ENCODE measurements at regions not wholly inside any gene's neighbourhood (a gene's known extent, or its start where the extent isn't known, plus 50 kb on each side); places are given as distances from the start of the nearest gene placed in this dataset.

DNA sequence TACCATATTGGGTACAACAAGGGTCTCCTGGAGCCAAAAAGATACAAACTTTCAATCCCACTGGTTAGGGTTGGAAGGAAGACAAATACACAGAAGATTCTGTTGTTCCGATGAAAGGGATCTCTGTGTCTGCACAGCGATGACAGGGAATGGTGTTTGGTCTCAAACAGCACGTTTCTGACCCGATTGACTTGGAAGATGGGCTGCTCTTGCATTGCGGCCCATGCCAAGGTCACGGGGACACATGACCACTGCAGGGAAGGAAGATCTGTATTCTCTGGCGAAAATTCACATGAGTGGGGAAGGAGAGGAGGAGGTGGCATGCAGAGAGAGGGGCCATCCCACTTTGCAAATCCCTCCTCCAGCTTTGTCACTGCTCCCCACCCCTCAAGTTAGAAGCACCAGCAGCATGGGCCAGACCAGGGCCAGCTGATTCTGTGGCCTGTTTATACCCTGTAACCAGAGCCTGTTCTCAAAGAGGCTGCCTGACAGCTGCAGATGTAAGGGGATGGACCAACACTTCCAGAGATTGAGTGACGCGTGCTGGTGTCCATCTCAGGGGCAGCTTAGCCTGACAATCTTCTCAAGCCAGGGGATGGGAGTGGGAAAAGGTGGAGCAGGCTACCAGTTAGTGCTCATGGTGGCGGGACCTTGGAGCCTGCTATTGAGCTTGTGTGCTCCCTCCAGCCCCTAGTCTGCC, 57.2 kb downstream of the TNP1 start:
- no peak overlapping the region for H3K4me3 Mint-ChIP-seq
- no peak for TF ChIP-seq CTCF (IDR thresholded peaks at IDR 0.05)
- no peaks in the 10 kb centered on the region for H3K27me3 Mint-ChIP-seq
- DNase-seq (no peak), ATAC-seq (no peak)
- ChIA-PET CTCF (no interaction called here), POLR2A (no interaction called here)
- H3K9me3 Mint-ChIP-seq: no peaks in the 10 kb centered on the region
- no peak overlapping the region for H3K27ac Mint-ChIP-seq
- intact Hi-C loops (cut with micrococcal nuclease): no loop called here
- no peaks in the 10 kb centered on the region for H3K36me3 Mint-ChIP-seq (ENCODE audit: low read depth)
- no peaks in the 10 kb centered on the region for H3K4me1 Mint-ChIP-seq (ENCODE audit: low read depth)

GRCh38 chr2:216800836-216801235, 59.0 kb downstream of the TNP1 start:
- Mint-ChIP-seq H3K9me3 (no peaks in the 10 kb centered on the region), H3K27ac (no peak overlapping the region), H3K4me3 (no peak overlapping the region), H3K36me3 (ENCODE audit: low read depth) (no peaks in the 10 kb centered on the region), H3K4me1 (ENCODE audit: low read depth) (no peaks in the 10 kb centered on the region), H3K27me3 (no peaks in the 10 kb centered on the region)
- ChIA-PET CTCF (no interaction called here), POLR2A (no interaction called here)
- DNase-seq (no peak), ATAC-seq (no peak)
- intact Hi-C loops (cut with micrococcal nuclease): no loop called here
- TF ChIP-seq CTCF (IDR thresholded peaks at IDR 0.05): no peak

- DNase-seq (no peak), ATAC-seq (no peak)
- H3K36me3 Mint-ChIP-seq (ENCODE audit: low read depth): no peaks in the 10 kb centered on the region
- H3K27ac Mint-ChIP-seq: no peak overlapping the region
- TF ChIP-seq CTCF (IDR thresholded peaks at IDR 0.05): no peak
- CTCF ChIA-PET: no interaction called here
- intact Hi-C loops (cut with micrococcal nuclease): no loop called here
- H3K9me3 Mint-ChIP-seq: no peaks in the 10 kb centered on the region
- H3K4me3 Mint-ChIP-seq: no peak overlapping the region
- no peaks in the 10 kb centered on the region for H3K27me3 Mint-ChIP-seq
- POLR2A ChIA-PET: no interaction called here
- no peaks in the 10 kb centered on the region for H3K4me1 Mint-ChIP-seq (ENCODE audit: low read depth)
Observed at GRCh38 chr2:216799873-216800431, 59.9 kb downstream of the TNP1 start.

- no peaks in the 10 kb centered on the region for H3K9me3 Mint-ChIP-seq
- POLR2A ChIA-PET: interaction anchor here (0.7 kb wide), 1 partner anchor 83 kb away, joined by 3 read pairs; no protein-coding TSS in a partner anchor
- no peak overlapping the region for H3K4me3 Mint-ChIP-seq
- no peak overlapping the region for H3K27ac Mint-ChIP-seq
- ATAC-seq: no peak
- no peaks in the 10 kb centered on the region for H3K27me3 Mint-ChIP-seq
- TF ChIP-seq CTCF (IDR thresholded peaks at IDR 0.05): no peak
- CTCF ChIA-PET: no interaction called here
- DNase-seq: no peak
- H3K36me3 Mint-ChIP-seq (ENCODE audit: low read depth): no peaks in the 10 kb centered on the region
- intact Hi-C loops (cut with micrococcal nuclease): no loop called here
- H3K4me1 Mint-ChIP-seq (ENCODE audit: low read depth): no peaks in the 10 kb centered on the region
Observed at GRCh38 chr2:216796115-216796840, 63.6 kb downstream of the TNP1 start.

GRCh38 chr2:216793386-216793785, 66.5 kb downstream of the TNP1 start:
- TF ChIP-seq CTCF (IDR thresholded peaks at IDR 0.05): no peak
- Mint-ChIP-seq H3K4me1 (ENCODE audit: low read depth) (no peaks in the 10 kb centered on the region), H3K27me3 (no peaks in the 10 kb centered on the region), H3K27ac (no peak overlapping the region), H3K9me3 (no peaks in the 10 kb centered on the region), H3K4me3 (no peak overlapping the region), H3K36me3 (ENCODE audit: low read depth) (no peaks in the 10 kb centered on the region)
- DNase-seq (no peak), ATAC-seq (no peak)
- CTCF ChIA-PET: no interaction called here
- intact Hi-C loops (cut with micrococcal nuclease): no loop called here
- POLR2A ChIA-PET: no interaction called here
